D721Med (cell line): ENCODE measurements at regions not wholly inside any gene's neighbourhood (a gene's known extent, or its start where the extent isn't known, plus 50 kb on each side); places are given as distances from the start of the nearest gene placed in this dataset.

Experiments
- DNase-seq: peaks from one replicate; pipeline ENCODE4 v3.0.0; 2011; ENCODE audit warnings: low spot score; ENCODE audit not compliant: insufficient read length
- FAIRE-seq: peaks from 2 replicates; lab custom pipeline; 2011; peaks lifted over from hg19 to GRCh38; lab: Jason Lieb, UNC
- TF ChIP-seq, protein P1 (sequence below): IDR thresholded peaks from 2 replicates; pipeline ENCODE4 v1.5.1; 2012; ENCODE audit warnings: mild to moderate bottlenecking, control low read depth; ENCODE audit not compliant: insufficient read depth; ENCODE audit errors: missing control alignments

DNA sequence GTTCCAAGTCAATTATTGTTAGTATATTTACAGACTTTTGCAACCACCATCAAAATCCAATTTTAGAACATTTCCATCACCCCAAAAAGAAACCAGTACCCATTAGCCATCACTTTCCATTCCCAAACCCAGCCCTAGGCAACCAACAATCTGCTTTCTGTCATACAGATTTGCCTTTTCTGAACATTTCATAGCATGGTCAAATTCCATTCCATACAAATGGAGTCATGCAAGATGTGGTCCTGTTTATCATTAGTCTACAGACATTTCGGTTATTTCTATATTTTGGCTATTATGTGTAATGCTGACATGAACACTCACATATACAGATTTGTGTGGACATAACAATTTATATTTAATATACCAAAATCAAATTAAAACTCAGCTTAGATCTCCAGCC is 508.7 kb downstream of the ZNF674 start:
- TF ChIP-seq, protein P1, sequence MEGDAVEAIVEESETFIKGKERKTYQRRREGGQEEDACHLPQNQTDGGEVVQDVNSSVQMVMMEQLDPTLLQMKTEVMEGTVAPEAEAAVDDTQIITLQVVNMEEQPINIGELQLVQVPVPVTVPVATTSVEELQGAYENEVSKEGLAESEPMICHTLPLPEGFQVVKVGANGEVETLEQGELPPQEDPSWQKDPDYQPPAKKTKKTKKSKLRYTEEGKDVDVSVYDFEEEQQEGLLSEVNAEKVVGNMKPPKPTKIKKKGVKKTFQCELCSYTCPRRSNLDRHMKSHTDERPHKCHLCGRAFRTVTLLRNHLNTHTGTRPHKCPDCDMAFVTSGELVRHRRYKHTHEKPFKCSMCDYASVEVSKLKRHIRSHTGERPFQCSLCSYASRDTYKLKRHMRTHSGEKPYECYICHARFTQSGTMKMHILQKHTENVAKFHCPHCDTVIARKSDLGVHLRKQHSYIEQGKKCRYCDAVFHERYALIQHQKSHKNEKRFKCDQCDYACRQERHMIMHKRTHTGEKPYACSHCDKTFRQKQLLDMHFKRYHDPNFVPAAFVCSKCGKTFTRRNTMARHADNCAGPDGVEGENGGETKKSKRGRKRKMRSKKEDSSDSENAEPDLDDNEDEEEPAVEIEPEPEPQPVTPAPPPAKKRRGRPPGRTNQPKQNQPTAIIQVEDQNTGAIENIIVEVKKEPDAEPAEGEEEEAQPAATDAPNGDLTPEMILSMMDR: no peak
- FAIRE-seq: peak; percentile 55
- no peak for DNase-seq

DNA sequence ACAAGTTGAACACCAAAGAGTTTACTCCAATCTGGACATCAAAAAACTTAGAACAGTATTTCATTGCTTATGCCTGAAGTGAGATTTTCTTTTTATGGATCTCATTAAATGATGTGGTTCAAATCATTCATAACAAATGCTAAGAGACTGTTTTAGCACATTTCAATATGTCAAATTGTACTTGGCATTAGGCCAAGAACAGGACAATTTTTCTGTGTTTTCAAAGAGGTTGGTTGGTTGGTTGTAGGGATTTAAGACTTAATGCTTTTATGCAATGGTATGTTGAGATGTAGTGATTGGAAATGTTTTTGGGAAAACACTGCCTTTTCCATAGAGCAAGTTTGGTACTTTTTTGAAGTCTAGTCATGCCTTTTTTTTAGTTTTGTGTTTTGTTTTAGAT is 510.4 kb downstream of the ZNF674 start:
- TF ChIP-seq, protein P1: no peak
- FAIRE-seq (no peak), DNase-seq (no peak)

DNA sequence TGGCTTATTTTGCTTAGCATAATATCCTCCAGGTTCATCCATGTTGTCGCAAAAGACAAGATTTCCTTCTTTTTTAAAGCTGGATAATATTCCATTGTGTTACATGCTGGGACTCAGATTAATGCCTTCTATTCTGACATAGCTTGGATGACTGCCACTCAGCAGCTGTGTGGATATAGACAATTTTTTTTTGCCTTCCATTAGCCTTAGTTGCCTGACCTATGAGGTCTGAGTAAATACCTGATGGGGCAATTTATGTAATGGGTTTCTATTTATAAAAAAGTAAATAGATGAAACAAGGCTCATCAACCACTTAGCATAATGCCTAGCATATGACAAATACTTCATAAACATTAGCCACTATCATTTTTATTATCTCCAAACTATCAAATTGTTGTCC is 515.4 kb downstream of the ZNF674 start:
- TF ChIP-seq, protein P1: no peak
- DNase-seq (no peak), FAIRE-seq (peak; percentile 87)

DNA sequence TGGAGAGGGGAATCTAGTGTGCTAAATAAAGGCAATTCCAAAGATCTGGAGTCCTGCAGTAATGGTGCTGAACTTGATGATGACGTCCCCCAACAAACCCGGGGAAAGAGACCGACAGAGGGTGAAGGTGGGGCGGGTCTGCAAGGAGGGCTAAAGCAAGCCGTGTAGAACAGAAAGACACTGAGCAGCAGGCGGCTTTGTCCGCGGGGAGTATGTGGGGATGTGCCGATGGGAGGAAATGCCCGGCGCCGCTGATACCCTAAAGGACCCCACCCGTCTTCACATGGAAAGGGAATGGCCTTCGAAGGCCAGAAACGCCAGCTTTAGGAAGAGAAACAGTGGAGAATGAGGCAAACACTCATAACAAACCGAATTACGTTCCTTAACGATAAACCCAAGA is 528.9 kb downstream of the ZNF674 start:
- FAIRE-seq: no peak
- TF ChIP-seq, protein P1: no peak
- DNase-seq: no peak

DNA sequence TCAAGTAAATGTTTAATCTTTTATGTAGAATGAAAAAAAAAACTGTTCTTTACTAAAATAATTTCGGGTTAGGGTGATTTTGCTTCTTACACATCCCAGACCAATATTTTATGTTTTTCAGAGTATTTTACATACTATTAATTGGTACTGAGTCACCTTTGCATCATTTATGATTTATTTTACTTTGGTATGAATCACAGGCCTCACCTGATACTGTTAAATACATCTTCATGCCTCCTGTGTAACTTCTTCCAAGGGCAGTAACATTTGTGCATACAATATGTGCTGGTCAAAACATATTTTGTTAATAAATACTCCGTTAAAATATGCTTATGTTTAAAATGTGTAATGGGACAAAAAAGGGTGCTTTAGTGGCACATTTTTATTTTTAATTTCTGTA is 529.6 kb downstream of the ZNF674 start:
- no peak for FAIRE-seq
- TF ChIP-seq, protein P1: no peak
- DNase-seq: no peak

DNA sequence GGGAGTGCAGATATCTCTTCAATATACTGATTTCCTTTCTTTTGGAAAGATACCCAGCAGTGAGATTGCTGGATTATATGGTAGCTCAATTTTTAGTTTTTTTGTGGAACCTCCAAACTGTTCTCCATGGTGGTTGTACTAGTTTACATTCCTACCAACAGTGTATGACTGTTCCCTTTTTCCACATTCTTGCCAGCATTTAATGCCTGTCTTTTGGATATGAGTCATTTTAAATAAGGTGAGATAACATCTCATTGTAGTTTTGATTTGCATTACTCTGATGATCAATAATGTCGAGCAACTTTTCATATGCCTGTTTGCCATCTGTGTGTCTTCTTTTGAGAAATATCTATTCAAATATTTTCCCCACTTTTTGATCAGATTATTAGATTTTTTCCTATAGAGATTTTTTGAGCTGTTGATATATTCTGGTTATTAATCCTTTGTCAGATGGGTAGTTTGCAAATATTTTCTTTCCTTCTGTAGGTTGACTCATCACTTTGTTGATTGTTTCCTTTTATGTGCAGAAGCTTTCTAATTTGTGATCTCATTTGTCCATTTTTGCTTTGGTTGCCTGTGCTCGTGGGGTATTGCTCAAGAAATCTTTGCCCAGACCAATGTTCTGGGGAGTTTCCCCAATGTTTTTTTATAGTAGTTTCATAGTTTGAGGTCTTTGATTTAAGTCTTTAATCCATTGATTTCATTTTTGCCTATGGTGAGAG is 552.7 kb downstream of the ZNF674 start:
- TF ChIP-seq, protein P1: no peak
- FAIRE-seq (no peak), DNase-seq (no peak)

DNA sequence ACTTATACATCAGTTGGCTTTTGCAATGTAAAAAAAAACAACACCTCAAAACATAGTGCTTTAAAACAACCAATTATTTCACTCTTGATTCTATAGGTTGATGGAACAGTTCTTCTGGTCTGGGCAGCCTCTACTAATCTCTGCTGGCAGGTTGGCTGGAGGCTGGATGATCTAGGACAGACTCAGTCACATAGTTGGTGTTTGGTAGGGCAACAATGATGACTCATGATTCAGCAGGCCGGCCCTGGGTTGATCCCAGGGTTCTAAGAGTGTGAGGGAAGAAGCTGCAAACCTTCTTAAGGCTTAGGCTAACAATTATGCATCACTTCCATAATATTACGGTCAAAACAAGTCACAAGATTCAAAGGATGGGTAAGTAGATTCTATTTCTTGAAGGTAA is 558.2 kb downstream of the ZNF674 start:
- DNase-seq: no peak
- TF ChIP-seq, protein P1: no peak
- no peak for FAIRE-seq
